HG02870 (cell line): ENCODE measurements at regions not wholly inside any gene's neighbourhood (a gene's known extent, or its start where the extent isn't known, plus 50 kb on each side); places are given as distances from the start of the nearest gene placed in this dataset.

Experiments used
- ATAC-seq: cut with Tn5 transposase; IDR thresholded peaks from one replicate; pipeline ENCODE4 v1.9.1; 2021; ENCODE audit warnings: mild to moderate bottlenecking, moderate library complexity; ENCODE audit not compliant: unreplicated experiment

- ATAC-seq = no peak
Observed at GRCh38 chr2:83695530-83695929, 763.5 kb downstream of the SUCLG1 start.

DNA sequence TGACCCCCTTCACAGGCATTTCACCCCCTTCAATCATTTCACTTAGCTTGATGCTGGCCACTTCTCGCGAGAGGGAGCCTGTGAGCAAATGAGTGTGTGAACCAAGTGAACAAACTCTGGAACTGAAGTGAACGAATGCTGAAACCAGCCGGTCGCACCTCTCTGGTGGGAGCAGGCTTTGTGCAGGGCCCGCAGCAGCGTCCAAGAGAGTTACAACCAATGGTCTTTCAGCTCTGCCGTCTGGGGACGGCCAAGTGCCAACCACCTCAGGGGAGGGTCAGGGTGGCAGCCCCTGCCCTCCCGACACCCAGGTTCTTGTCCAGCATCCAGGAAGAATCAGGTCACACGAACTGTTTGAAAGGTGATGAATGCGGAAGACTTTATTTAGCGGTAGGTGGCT lies 764.0 kb downstream of the SUCLG1 start:
- no peak for ATAC-seq

DNA sequence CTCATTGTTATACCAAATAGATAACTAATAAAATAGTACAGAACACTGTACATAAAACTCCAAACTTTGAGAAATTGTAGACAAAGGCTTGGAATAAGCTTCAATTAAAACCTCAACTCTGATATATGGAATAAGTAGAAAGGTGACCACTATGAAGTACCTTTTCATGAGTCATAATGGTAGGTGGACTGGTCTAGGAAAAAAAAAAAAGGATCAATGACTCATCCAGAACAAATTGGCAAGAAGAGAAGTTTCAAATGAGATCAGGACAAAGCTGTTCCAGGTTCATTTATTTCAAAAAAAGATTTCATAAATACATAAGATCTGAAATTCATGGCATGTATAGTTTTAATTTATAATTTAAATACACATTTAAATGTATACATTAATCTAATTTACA lies 769.7 kb downstream of the SUCLG1 start:
- no peak for ATAC-seq

- no peak for ATAC-seq
Observed at GRCh38 chr2:83686863-83687262, 772.2 kb downstream of the SUCLG1 start.

- ATAC-seq = no peak
Observed at GRCh38 chr2:83674050-83674449, 785.0 kb downstream of the SUCLG1 start.

GRCh38 chr2:83665894-83666293 lies 793.2 kb downstream of the SUCLG1 start:
- no peak for ATAC-seq

GRCh38 chr2:83665154-83665553 lies 793.9 kb downstream of the SUCLG1 start:
- no peak for ATAC-seq

DNA sequence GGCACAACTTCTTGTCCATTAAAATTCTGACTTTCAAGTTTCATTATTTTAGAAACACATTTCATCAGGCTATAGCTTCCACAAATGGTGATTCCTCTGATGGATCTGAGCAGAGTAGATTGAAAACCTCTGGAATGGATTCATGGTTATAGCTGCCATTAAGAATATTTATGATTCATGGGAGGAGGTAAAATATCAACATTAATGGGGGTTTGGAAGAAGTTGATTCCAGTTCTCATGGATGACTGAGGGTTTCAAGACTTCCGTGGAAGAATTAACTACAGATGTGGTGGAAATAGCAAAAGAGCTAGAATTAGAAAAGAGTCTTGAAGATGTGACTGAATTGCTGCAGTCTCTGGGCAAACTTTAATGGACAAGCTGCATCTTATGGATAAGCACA lies 797.4 kb downstream of the SUCLG1 start:
- no peak for ATAC-seq

DNA sequence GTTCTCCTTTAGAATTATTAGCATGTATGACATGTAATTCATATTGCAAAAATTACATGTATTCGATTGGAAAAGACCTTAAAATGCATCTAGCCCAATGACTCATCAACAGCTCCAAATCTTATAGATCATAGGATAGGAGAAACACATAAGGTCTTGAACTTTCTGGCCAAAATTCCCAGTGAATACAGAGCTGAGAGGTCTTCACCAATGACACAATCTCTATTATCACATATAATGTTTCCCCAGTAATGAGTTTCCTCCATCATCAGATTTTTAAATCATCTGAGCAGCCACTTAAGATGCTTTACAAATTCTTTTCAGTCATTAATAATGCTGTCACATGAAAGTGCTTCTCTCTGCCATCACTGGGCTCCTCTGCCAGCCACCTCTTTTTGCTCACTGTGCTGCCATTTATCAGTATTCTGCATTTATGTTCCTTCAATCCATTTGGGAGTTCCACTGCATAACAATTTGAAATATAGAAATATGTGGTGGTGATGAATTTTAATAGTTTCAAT lies 804.9 kb downstream of the SUCLG1 start:
- no peak for ATAC-seq

DNA sequence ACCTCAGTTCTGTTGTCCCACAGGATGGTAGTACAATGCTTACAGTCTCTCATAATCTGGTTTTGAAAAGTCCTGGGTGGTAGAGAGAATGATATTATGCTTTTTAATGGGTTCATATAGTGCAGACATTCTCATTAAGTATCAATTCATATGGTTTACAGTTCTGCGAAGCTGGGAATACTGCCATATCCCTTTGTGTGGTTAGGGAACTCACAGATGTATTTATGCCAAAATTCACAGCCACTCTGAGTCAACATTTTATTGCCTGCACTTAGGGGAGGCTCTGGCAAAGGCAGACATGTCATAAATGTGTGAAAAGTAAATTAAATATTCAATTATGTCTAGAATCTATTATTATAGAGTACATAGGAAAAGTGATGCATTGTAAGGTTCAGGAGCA lies 808.2 kb downstream of the SUCLG1 start:
- ATAC-seq = no peak

DNA sequence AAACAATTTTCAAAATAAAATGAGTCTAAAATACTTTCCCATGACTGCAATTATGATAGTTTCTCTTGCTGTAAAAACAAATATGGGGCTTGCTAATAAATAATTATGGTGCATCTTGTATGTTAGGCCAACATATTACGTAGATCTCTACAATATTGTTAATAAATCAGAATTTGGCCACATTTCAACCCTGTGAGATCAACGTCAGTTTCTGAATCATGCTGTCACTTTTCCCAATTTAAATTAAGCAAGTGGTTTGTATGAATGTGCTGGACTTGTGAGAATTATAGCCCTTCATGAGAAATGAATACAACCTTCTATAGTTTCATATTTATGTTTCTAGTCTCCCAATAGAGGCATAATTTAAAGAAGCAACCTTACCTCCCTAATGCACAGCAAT lies 808.9 kb downstream of the SUCLG1 start:
- ATAC-seq = no peak

DNA sequence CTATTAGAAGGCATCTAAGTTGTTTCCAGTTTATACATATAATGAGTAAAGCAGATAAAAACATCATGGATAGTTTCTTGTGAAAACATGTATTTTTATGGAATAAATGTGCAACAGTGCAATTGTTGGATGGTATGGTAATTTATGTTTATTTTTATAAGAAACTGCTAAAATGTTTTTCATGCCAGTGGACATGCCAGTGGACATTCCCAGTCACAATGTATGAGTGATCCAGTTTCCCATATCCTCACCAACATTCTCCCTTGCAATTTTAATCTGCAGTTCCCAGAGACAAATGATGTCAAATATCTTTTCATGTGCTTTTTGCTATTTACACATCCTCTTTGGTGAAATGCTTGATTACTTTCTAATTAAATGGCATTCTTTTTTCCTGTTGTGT lies 818.6 kb downstream of the SUCLG1 start:
- no peak for ATAC-seq

- no peak for ATAC-seq
Observed at GRCh38 chr2:83633423-83633822, 825.7 kb downstream of the SUCLG1 start.

DNA sequence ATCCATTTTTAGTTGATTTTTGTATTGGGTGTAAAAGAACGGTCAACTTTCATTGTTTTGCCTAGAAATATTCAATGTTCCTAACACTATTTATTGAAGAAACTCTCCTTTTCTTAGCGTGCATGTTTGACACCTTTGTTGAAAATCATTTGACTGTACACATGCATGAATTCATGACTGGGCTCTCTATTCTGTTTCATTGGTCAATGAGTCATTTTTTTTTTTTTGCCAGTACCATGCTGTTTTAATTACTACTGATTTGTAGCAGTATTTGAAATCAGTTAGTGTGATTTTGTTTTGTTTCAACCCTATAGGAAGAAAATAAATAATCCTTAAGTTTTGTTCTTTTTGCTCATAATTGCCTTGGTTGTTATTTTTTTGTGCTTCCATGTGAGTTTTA lies 828.7 kb downstream of the SUCLG1 start:
- no peak for ATAC-seq

DNA sequence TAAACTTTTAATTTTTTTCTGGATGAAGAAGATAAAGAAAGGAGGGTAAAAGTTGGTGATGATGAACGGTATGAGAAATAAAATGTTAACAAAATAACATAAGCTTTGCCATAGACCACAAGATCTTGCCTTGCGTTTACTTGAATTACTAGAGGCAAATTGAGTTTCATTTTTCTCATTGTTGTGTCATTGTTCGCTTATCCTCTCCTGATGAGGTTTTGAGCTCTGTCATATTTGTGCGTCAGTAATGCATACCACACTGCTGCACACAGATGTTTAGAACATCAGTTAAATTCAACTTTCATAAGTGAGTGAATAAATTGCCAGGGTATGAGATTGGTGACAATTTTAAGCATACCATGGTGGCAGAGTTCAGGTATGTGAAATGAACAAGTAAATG lies 843.6 kb downstream of the SUCLG1 start:
- no peak for ATAC-seq

DNA sequence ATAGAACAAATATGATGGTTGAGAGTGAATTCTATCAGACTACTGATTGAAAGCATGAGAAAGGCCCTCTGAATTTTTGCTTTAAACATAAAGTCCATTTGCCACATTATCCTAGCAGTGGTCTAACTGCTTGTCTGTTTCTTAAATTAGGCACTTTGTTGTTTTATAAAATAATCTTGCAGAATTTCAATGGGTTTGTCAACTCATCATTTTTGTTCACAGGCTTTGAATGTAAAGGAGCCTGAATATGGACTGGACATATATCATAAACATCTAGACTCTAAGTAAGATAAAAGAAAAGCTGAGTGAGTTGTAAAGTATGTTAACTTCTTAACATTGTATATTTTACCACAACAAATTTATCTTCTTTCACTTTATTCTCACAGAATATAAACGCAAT lies 845.9 kb downstream of the SUCLG1 start:
- no peak for ATAC-seq

DNA sequence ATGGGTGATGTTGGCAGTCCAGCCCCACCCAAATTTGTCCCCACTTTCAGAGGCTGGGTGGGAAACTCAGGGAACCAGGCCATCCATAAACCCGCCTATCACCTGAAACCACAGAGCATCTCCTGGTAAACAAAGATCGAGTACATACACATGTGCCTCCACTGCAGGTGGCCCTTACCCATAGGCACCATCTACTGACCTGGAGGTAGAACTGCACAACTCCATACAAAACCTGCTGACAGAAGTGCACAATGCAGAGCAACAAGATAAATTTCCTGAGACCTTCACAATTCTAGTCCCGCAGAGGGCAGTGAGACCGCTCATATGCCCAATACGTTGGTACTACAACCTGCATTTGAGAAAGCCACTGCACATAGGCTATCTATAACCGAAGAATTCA lies 856.3 kb downstream of the SUCLG1 start:
- ATAC-seq = no peak

GRCh38 chr2:83596592-83597282 lies 862.3 kb downstream of the SUCLG1 start:
- ATAC-seq = no peak

- no peak for ATAC-seq
Observed at GRCh38 chr2:83595926-83596325, 863.2 kb downstream of the SUCLG1 start.

DNA sequence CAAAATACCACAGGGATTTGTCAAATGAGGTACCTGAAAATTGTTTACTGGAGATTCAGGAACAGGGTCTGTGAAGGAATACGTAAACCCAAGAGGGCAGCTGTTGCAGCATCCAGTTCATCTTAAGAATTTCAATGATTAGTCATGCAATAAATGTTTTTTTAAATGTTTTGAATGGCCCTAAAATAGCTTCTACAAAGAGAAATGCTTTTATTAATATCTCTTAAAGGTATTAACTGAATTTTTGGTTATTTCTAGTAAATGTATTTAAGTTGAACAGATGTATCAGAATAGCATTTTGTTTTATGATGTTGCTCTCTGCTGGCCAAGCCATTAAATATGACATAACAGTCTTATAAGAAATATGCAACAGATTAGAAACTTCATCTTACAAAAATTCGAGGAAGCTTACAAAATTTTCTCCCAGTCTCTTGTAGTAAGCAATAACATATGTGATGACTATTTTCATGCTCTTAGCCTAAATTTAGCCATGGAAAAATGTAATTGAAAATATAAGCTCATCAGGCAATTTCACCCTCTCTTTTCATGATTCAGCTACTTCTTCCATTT lies 863.9 kb downstream of the SUCLG1 start:
- ATAC-seq = no peak

DNA sequence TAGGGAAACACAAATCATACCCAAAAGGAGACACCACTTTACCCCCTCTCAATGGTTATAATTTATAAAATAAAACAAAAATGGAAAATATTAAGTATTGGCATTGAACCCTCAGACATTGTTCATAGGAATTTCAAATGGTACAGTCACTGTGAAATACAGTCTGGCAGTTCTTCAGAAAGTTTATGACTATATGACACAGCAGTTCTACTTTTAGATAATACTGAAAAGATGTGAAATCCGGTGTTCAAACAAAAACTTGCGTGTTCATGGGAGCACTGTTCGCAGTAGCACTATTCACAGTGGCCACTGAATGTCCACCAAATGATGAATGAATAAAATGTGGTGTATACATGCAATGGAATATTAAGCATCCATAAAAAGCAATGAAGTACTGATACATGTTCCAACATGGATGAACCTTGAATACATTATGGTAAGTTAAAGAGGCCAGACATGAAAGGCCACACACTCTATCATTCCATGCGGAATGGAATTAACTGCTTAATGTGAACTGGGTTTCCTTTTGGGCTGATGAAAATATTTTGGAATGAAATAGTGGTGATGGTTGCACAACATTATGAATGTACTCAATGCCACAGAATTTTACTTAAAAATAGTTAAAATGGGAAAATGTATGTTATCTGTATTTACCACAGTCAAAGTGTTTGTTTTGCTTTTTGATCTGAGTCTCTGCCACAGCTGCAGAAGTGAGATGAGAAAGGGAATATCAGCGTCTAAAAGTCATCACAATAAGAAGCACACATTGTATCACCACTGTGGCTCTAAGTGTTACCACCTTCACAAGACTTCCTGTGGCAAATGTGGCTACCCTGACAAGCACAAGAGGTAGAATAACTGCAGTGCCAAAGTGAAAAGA lies 864.6 kb downstream of the SUCLG1 start:
- no peak for ATAC-seq

DNA sequence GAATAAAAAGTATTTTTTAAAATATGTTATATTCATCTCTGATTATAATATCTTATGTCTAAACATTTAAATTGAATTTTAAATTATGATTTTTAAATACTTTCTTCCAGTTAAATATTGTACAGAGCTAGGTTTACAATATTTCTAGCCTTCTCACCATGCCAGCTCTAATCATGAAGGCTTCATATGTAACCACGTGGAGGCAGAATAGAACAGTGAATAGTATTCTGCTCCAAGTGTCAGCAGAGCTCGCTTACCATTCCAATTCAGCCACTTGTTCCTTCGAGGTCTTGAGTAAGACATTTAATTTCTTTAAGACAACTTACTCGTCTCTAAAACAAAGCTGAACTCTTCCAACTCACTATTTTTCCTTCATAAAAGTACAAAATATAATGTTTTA lies 871.8 kb downstream of the SUCLG1 start:
- no peak for ATAC-seq
